HCT116 (cell line): ENCODE measurements at regions not wholly inside any gene's neighbourhood (a gene's known extent, or its start where the extent isn't known, plus 50 kb on each side); places are given as distances from the start of the nearest gene placed in this dataset.

Source experiments
- ATAC-seq: fragments of 200-7000 bp; cut with Tn5 transposase; 2 replicates; pipeline ENCODE4 v1.9.1; 2020; ENCODE audit warnings: mild to moderate bottlenecking, moderate library complexity
- BruUV-seq: library from RNA; stranded (reverse); fragments of 400-500 nt; replicated peaks from 2 replicates; lab custom pipeline; 2021; lab: Mats Ljungman, UMichigan
- CTCF ChIA-PET: fragments of 300-600 bp; sonication (Branson Sonifier 250); formaldehyde crosslinking; loops from one replicate; lab custom pipeline; 2021; ENCODE audit warnings: antibody characterized with exemption; lab: Charles Lee
- POLR2A ChIA-PET: fragments of 300-600, 350-600 bp; sonication (Branson Sonifier 250); formaldehyde crosslinking; loops from one replicate; lab custom pipeline; 2021; ENCODE audit warnings: antibody characterized with exemption; lab: Charles Lee
- RAD21 ChIA-PET, 2 experiments: fragments of 300-600 bp; sonication (Branson Sonifier 250); formaldehyde crosslinking; loops; one replicate each; lab custom pipeline; 2023; ENCODE audit warnings: low total read pairs in 2 of 2; ENCODE audit not compliant: uncharacterized antibody in 2 of 2, unreplicated experiment in 2 of 2, low non-redundant PET in 1 of 2; lab: Charles Lee
- DNase-seq: peaks from one replicate; pipeline ENCODE4 v3.0.0-alpha.2; 2010; ENCODE audit warnings: low read depth, low spot score
- H2AFZ ChIP-seq: fragments of 200-600 bp; shearing (Covaris generic), sonication (generic); 2 replicates; pipeline ENCODE4 v1.6.1; 2017; ENCODE audit warnings: low read depth, mixed run types, mixed read lengths, antibody characterized with exemption, low read length; ENCODE audit not compliant: poor library complexity, severe bottlenecking
- H3K27ac ChIP-seq: 2 replicates; pipeline ENCODE4 v1.5.1; 2012; ENCODE audit warnings: low read depth, low read length
- H3K27me3 ChIP-seq: fragments of 200-600 bp; sonication (generic); 2 replicates; pipeline ENCODE4 v1.6.1; 2016; ENCODE audit warnings: mixed run types, low read length, mixed read lengths; ENCODE audit not compliant: insufficient read depth
- H3K36me3 ChIP-seq, 2 experiments: fragments of 200-500 bp in 1 of 2; fragments of 200-600 bp in 1 of 2; sonication (Bioruptor generic) in 1 of 2; sonication (generic) in 1 of 2; 2 replicates each; pipeline versions ENCODE4 v1.5.1 to v1.6.1; 2014 to 2016; ENCODE audit warnings: low read length in 2 of 2, inconsistent platforms in 1 of 2, mixed read lengths in 1 of 2, mixed run types in 1 of 2; ENCODE audit not compliant: insufficient read depth in 2 of 2, control insufficient read depth in 1 of 2
- H3K4me1 ChIP-seq, 2 experiments: fragments of 200-600 bp in 1 of 2; sonication (generic) in 1 of 2; 2 replicates each; pipeline versions ENCODE4 v1.5.1 to v1.6.1; 2012 to 2017; ENCODE audit warnings: low read length in 2 of 2, inconsistent platforms in 1 of 2, mild to moderate bottlenecking in 1 of 2, mixed read lengths in 1 of 2, mixed run types in 1 of 2, moderate library complexity in 1 of 2; ENCODE audit not compliant: insufficient read depth in 2 of 2, control insufficient read depth in 1 of 2
- H3K4me2 ChIP-seq: fragments of 200-600 bp; sonication (generic); 2 replicates; pipeline ENCODE4 v1.6.1; 2017; ENCODE audit warnings: mixed run types, low read length, mixed read lengths
- H3K4me3 ChIP-seq, 2 experiments: fragments of 200-600 bp in 1 of 2; sonication (generic) in 1 of 2; replicated peaks in 1 of 2; 2 replicates each; pipeline ENCODE4 v1.5.1; 2011 to 2016; ENCODE audit warnings: low read length in 2 of 2, control low read depth in 1 of 2, low read depth in 1 of 2, mild to moderate bottlenecking in 1 of 2, mixed read lengths in 1 of 2, mixed run types in 1 of 2
- H3K79me2 ChIP-seq: fragments of 200-600 bp; sonication (generic); 2 replicates; pipeline ENCODE4 v1.6.1; 2017; ENCODE audit warnings: mild to moderate bottlenecking, mixed run types, low read length, moderate library complexity, mixed read lengths; ENCODE audit not compliant: insufficient read depth
- H3K9ac ChIP-seq: fragments of 200-600 bp; sonication (generic); 2 replicates; pipeline ENCODE4 v1.6.1; 2016; ENCODE audit warnings: low read length, mixed read lengths
- H3K9me2 ChIP-seq: fragments of 200-600 bp; sonication (generic), shearing (Covaris generic); 2 replicates; pipeline ENCODE4 v1.6.1; 2017; ENCODE audit warnings: mixed run types, mild to moderate bottlenecking, moderate library complexity; ENCODE audit not compliant: insufficient read depth
- H3K9me3 ChIP-seq, 2 experiments: fragments of 200-500 bp in 1 of 2; fragments of 200-600 bp in 1 of 2; sonication (Bioruptor generic) in 1 of 2; sonication (generic) in 1 of 2; 2 replicates each; pipeline ENCODE4 v1.6.1; 2014 to 2017; ENCODE audit warnings: low read length in 2 of 2, mixed read lengths in 2 of 2, inconsistent platforms in 1 of 2, low read depth in 1 of 2, mild to moderate bottlenecking in 1 of 2, mixed run types in 1 of 2, moderate library complexity in 1 of 2; ENCODE audit not compliant: control insufficient read depth in 1 of 2, insufficient read depth in 1 of 2
- H4K20me1 ChIP-seq: fragments of 200-600 bp; sonication (generic), shearing (Covaris generic); 2 replicates; pipeline ENCODE4 v1.6.1; 2017; ENCODE audit warnings: mixed run types, mild to moderate bottlenecking, moderate library complexity; ENCODE audit not compliant: insufficient read depth
- ATF3 ChIP-seq: IDR thresholded peaks from 2 replicates; pipeline ENCODE4 v1.6.1; 2012
- CEBPB ChIP-seq: IDR thresholded peaks from 2 replicates; pipeline ENCODE4 v1.6.1; 2012; ENCODE audit warnings: low read depth
- CTCF ChIP-seq, 3 experiments: fragments of 200-600 bp in 1 of 3; sonication (generic) in 1 of 3; IDR thresholded peaks in 2 of 3; conservative IDR thresholded peaks in 1 of 3; 2 replicates each; pipeline ENCODE4 v1.5.1; 2012 to 2017; ENCODE audit warnings: low read depth in 2 of 3, low read length in 2 of 3, antibody characterized with exemption in 1 of 3, borderline replicate concordance in 1 of 3, control low read depth in 1 of 3, mild to moderate bottlenecking in 1 of 3, mixed read lengths in 1 of 3, mixed run types in 1 of 3, moderate library complexity in 1 of 3; ENCODE audit not compliant: insufficient read depth in 1 of 3
- EGR1 ChIP-seq: IDR thresholded peaks from 2 replicates; pipeline ENCODE4 v1.6.1; 2012; ENCODE audit warnings: low read depth
- ELF1 ChIP-seq: IDR thresholded peaks from 2 replicates; pipeline ENCODE4 v1.6.1; 2012; ENCODE audit warnings: low read depth, borderline replicate concordance
- FOSL1 ChIP-seq: IDR thresholded peaks from 2 replicates; pipeline ENCODE4 v1.6.1; 2012; ENCODE audit warnings: low read depth
- JUND ChIP-seq: IDR thresholded peaks from 2 replicates; pipeline ENCODE4 v1.6.1; 2012
- POLR2A ChIP-seq: IDR thresholded peaks from 2 replicates; pipeline ENCODE4 v1.7.0; 2011; ENCODE audit warnings: borderline replicate concordance; ENCODE audit not compliant: insufficient read depth, insufficient read length; ENCODE audit errors: extremely low read depth
- POLR2AphosphoS5 ChIP-seq: IDR thresholded peaks from 2 replicates; pipeline ENCODE4 v1.6.1; 2011; ENCODE audit warnings: mild to moderate bottlenecking, low read depth, low read length, moderate library complexity
- REST ChIP-seq: IDR thresholded peaks from 2 replicates; pipeline ENCODE4 v1.6.1; 2012; ENCODE audit warnings: low read depth
- SIN3A ChIP-seq: IDR thresholded peaks from 2 replicates; pipeline ENCODE4 v1.6.1; 2012; ENCODE audit warnings: low read depth
- SP1 ChIP-seq: IDR thresholded peaks from 2 replicates; pipeline ENCODE4 v1.6.1; 2012; ENCODE audit warnings: low read depth
- SRF ChIP-seq: IDR thresholded peaks from 2 replicates; pipeline ENCODE4 v1.6.1; 2012; ENCODE audit warnings: low read depth
- YY1 ChIP-seq: IDR thresholded peaks from 2 replicates; pipeline ENCODE4 v1.6.1; 2011; ENCODE audit warnings: low read length, low read depth, moderate library complexity, mild to moderate bottlenecking; ENCODE audit not compliant: insufficient replicate concordance; ENCODE audit errors: extremely low read depth
- ZBTB33 ChIP-seq: IDR thresholded peaks from 2 replicates; pipeline ENCODE4 v1.6.1; 2011; ENCODE audit warnings: mild to moderate bottlenecking, low read length, moderate library complexity; ENCODE audit not compliant: insufficient replicate concordance; ENCODE audit errors: extremely low read depth
- ZFX ChIP-seq: fragments of 450-650 bp; IDR thresholded peaks from 2 replicates; pipeline ENCODE4 v1.6.1; 2017
- ZNF274 ChIP-seq: fragments of 200-500 bp; sonication (Bioruptor generic); IDR thresholded peaks from 2 replicates; pipeline ENCODE4 v1.6.1; 2014; ENCODE audit warnings: mild to moderate bottlenecking, low read depth, low read length, inconsistent platforms
- intact Hi-C: fragments of 100-400 bp; cut with micrococcal nuclease; formaldehyde crosslinking; loops from 2 replicates; pipeline ENCODE4 v1.10.0; 2022

GRCh38 chr5:97998941-97999340, 774.5 kb upstream of the RGMB start (continued):
- TF ChIP-seq ZBTB33 = no peak
- no peak for TF ChIP-seq SRF
- TF ChIP-seq ELF1 = no peak
- no peak for TF ChIP-seq ATF3
- no peak for TF ChIP-seq JUND
- TF ChIP-seq ZNF274 = no peak

GRCh38 chr5:98004463-98004862, 769.0 kb upstream of the RGMB start:
- ChIA-PET POLR2A (no interaction called here), RAD21 (no interaction called here), CTCF (no interaction called here)
- Histone ChIP-seq H3K27ac (no peak overlapping the region), H2AFZ (no peak overlapping the region), H3K9ac (no peak overlapping the region), H3K79me2 (no peaks in the 10 kb centered on the region), H3K4me3 (no peak overlapping the region), H3K9me3 (no peaks in the 10 kb centered on the region), H3K9me2 (no peaks in the 10 kb centered on the region), H4K20me1 (no peaks in the 10 kb centered on the region), H3K4me2 (no peak overlapping the region), H3K27me3 (no peaks in the 10 kb centered on the region), H3K36me3 (no peaks in the 10 kb centered on the region), H3K4me1 (no peaks in the 10 kb centered on the region)
- no TSS peak for BruUV-seq
- ATAC-seq = no peak
- no peak for DNase-seq
- intact Hi-C loops = no loop called here
- TF ChIP-seq REST = no peak
- TF ChIP-seq POLR2A = no peak
- no peak for TF ChIP-seq POLR2AphosphoS5
- no peak for TF ChIP-seq JUND
- no peak for TF ChIP-seq SP1
- TF ChIP-seq CTCF (IDR thresholded peaks at IDR 0.05 in 2 of 3, conservative IDR thresholded peaks at IDR 0.05 in 1 of 3; ENCODE audit: borderline replicate concordance in 1 of 3, insufficient read depth in 1 of 3, low read depth in 2 of 3, low read length in 2 of 3) = no peak
- TF ChIP-seq ZNF274 = no peak
- no peak for TF ChIP-seq ELF1
- TF ChIP-seq YY1 = no peak
- no peak for TF ChIP-seq FOSL1
- no peak for TF ChIP-seq EGR1
- no peak for TF ChIP-seq SIN3A
- no peak for TF ChIP-seq ZBTB33
- no peak for TF ChIP-seq CEBPB
- no peak for TF ChIP-seq ZFX
- no peak for TF ChIP-seq SRF
